GM21576 (cell line): ENCODE measurements at regions not wholly inside any gene's neighbourhood (a gene's known extent, or its start where the extent isn't known, plus 50 kb on each side); places are given as distances from the start of the nearest gene placed in this dataset.

Experiments used
- ATAC-seq: cut with Tn5 transposase; IDR thresholded peaks from one replicate; pipeline ENCODE4 v1.9.1; 2021; ENCODE audit warnings: mild to moderate bottlenecking, moderate library complexity; ENCODE audit not compliant: unreplicated experiment

- no peak for ATAC-seq
Observed at GRCh38 chr20:24147479-24147878, 158.9 kb upstream of the GGTLC1 start.

GRCh38 chr20:24146231-24146634 lies 157.7 kb upstream of the GGTLC1 start:
- ATAC-seq: no peak

- ATAC-seq: no peak
Observed at GRCh38 chr20:24144371-24144770, 155.8 kb upstream of the GGTLC1 start.

- ATAC-seq: no peak
Observed at GRCh38 chr20:24141111-24141510, 152.5 kb upstream of the GGTLC1 start.

GRCh38 chr20:24139846-24140245 lies 151.3 kb upstream of the GGTLC1 start:
- no peak for ATAC-seq

- no peak for ATAC-seq
Observed at GRCh38 chr20:24138951-24139350, 150.4 kb upstream of the GGTLC1 start.

- ATAC-seq: no peak
Observed at GRCh38 chr20:24138196-24138857, 149.7 kb upstream of the GGTLC1 start.

- no peak for ATAC-seq
Observed at GRCh38 chr20:24136659-24137246, 148.2 kb upstream of the GGTLC1 start.

GRCh38 chr20:24135781-24136180 lies 147.2 kb upstream of the GGTLC1 start:
- ATAC-seq: no peak

- ATAC-seq: no peak
Observed at GRCh38 chr20:24134930-24135329, 146.4 kb upstream of the GGTLC1 start.

- ATAC-seq: no peak
Observed at GRCh38 chr20:24134284-24134683, 145.7 kb upstream of the GGTLC1 start.

GRCh38 chr20:24132246-24132645 lies 143.7 kb upstream of the GGTLC1 start:
- ATAC-seq: no peak

- ATAC-seq: no peak
Observed at GRCh38 chr20:24131684-24132083, 143.1 kb upstream of the GGTLC1 start.

GRCh38 chr20:24131281-24131680 lies 142.7 kb upstream of the GGTLC1 start:
- no peak for ATAC-seq

GRCh38 chr20:24129641-24130040 lies 141.1 kb upstream of the GGTLC1 start:
- no peak for ATAC-seq

GRCh38 chr20:24124951-24125650 lies 136.5 kb upstream of the GGTLC1 start:
- no peak for ATAC-seq

GRCh38 chr20:24124003-24124402 lies 135.4 kb upstream of the GGTLC1 start:
- no peak for ATAC-seq

GRCh38 chr20:24118441-24119175 lies 130.0 kb upstream of the GGTLC1 start:
- ATAC-seq: no peak

GRCh38 chr20:24118034-24118433 lies 129.5 kb upstream of the GGTLC1 start:
- no peak for ATAC-seq

- ATAC-seq: no peak
Observed at GRCh38 chr20:24117383-24117782, 128.8 kb upstream of the GGTLC1 start.

GRCh38 chr20:24116611-24117010 lies 128.0 kb upstream of the GGTLC1 start:
- ATAC-seq: no peak

- ATAC-seq: no peak
Observed at GRCh38 chr20:24112360-24112759, 123.8 kb upstream of the GGTLC1 start.
